ENCODE measurements at regions not wholly inside any gene's neighbourhood (a gene's known extent, or its start where the extent isn't known, plus 50 kb on each side); places are given as distances from the start of the nearest gene placed in this dataset.

DNA sequence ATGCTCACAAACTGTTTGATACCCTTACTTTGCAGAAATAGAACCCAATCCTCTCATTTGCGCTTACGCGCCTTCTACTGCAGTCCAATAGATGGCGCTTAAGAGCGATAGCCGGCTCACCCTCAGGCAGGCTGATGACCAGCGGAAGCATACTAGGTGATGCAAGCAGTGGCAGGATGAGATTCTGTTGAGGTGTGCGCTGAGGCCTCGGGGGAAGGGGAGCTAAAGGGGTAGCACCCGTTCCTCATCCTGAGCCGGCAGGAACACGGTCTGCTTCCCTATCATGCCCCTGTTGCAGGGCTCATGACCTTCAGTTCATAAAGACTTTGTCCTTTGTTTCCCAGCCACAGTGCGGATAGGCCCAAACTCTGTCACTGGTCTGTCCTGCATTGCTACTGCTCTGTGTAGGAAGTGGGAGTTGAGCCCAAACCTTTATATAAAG, 628.9 kb downstream of the TLL1 start:
- TF ChIP-seq, protein P1, sequence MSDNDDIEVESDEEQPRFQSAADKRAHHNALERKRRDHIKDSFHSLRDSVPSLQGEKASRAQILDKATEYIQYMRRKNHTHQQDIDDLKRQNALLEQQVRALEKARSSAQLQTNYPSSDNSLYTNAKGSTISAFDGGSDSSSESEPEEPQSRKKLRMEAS (IDR thresholded peaks at IDR 0.05) = no peak
- TF ChIP-seq, protein P2, sequence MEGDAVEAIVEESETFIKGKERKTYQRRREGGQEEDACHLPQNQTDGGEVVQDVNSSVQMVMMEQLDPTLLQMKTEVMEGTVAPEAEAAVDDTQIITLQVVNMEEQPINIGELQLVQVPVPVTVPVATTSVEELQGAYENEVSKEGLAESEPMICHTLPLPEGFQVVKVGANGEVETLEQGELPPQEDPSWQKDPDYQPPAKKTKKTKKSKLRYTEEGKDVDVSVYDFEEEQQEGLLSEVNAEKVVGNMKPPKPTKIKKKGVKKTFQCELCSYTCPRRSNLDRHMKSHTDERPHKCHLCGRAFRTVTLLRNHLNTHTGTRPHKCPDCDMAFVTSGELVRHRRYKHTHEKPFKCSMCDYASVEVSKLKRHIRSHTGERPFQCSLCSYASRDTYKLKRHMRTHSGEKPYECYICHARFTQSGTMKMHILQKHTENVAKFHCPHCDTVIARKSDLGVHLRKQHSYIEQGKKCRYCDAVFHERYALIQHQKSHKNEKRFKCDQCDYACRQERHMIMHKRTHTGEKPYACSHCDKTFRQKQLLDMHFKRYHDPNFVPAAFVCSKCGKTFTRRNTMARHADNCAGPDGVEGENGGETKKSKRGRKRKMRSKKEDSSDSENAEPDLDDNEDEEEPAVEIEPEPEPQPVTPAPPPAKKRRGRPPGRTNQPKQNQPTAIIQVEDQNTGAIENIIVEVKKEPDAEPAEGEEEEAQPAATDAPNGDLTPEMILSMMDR (IDR thresholded peaks at IDR 0.05; ENCODE audit: low read depth, low read length, missing input control) = peak; percentile 19
- TF ChIP-seq RAD21 (IDR thresholded peaks at IDR 0.05) = peak in 1 of 2 donors; percentile 18
- TF ChIP-seq, protein P3, sequence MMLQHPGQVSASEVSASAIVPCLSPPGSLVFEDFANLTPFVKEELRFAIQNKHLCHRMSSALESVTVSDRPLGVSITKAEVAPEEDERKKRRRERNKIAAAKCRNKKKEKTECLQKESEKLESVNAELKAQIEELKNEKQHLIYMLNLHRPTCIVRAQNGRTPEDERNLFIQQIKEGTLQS (IDR thresholded peaks at IDR 0.05) = no peak
- no peak for TF ChIP-seq EGR1 (IDR thresholded peaks at IDR 0.05; ENCODE audit: low read depth in 2 of 2)
- TF ChIP-seq TAF1 (conservative IDR thresholded peaks at IDR 0.05) = no peak
- TF ChIP-seq FOXA1 (IDR thresholded peaks at IDR 0.05) = no peak
- TF ChIP-seq GABPA (IDR thresholded peaks at IDR 0.05 in 1 of 2, conservative IDR thresholded peaks at IDR 0.05 in 1 of 2) = no peak

Measured in liver (tissue), 3 donors.